ENCODE measurements at regions not wholly inside any gene's neighbourhood (a gene's known extent, or its start where the extent isn't known, plus 50 kb on each side); places are given as distances from the start of the nearest gene placed in this dataset.

GRCh38 chr20:24332956-24333355, 136.5 kb upstream of the SYNDIG1 start:
- no peak for DNase-seq

- no peak for DNase-seq
Measured at GRCh38 chr20:24331939-24332338, 137.5 kb upstream of the SYNDIG1 start.

GRCh38 chr20:24328901-24329300, 140.5 kb upstream of the SYNDIG1 start:
- no peak for DNase-seq

GRCh38 chr20:24321973-24322372, 147.5 kb upstream of the SYNDIG1 start:
- DNase-seq = no peak

GRCh38 chr20:24318569-24319352, 150.7 kb upstream of the SYNDIG1 start:
- DNase-seq = no peak

GRCh38 chr20:24317224-24317623, 152.2 kb upstream of the SYNDIG1 start:
- no peak for DNase-seq

- no peak for DNase-seq
Measured at GRCh38 chr20:24316731-24317130, 152.7 kb upstream of the SYNDIG1 start.

- DNase-seq = no peak
Measured at GRCh38 chr20:24314053-24314452, 155.4 kb upstream of the SYNDIG1 start.

GRCh38 chr20:24309596-24309995, 159.8 kb upstream of the SYNDIG1 start:
- DNase-seq = no peak

GRCh38 chr20:24305371-24305770, 164.1 kb upstream of the SYNDIG1 start:
- no peak for DNase-seq

- no peak for DNase-seq
Measured at GRCh38 chr20:24304291-24304690, 165.1 kb upstream of the SYNDIG1 start.

GRCh38 chr20:24303393-24304170, 165.8 kb upstream of the SYNDIG1 start:
- DNase-seq = no peak

GRCh38 chr20:24297993-24298392, 171.4 kb upstream of the SYNDIG1 start:
- no peak for DNase-seq

GRCh38 chr20:24296477-24297261, 172.8 kb upstream of the SYNDIG1 start:
- DNase-seq = no peak

GRCh38 chr20:24291014-24291413, 178.4 kb upstream of the SYNDIG1 start:
- DNase-seq = no peak

GRCh38 chr20:24289737-24290481, 179.5 kb upstream of the SYNDIG1 start:
- DNase-seq = no peak

GRCh38 chr20:24283186-24283585, 186.2 kb upstream of the SYNDIG1 start:
- no peak for DNase-seq

GRCh38 chr20:24277196-24277595, 192.2 kb upstream of the SYNDIG1 start:
- DNase-seq = no peak

GRCh38 chr20:24275946-24276705, 193.3 kb upstream of the SYNDIG1 start:
- no peak for DNase-seq

GRCh38 chr20:24273251-24273650, 196.2 kb upstream of the SYNDIG1 start:
- DNase-seq = no peak

GRCh38 chr20:24261351-24261750, 208.1 kb upstream of the SYNDIG1 start:
- no peak for DNase-seq

- no peak for DNase-seq
Measured at GRCh38 chr20:24257171-24257570, 212.3 kb upstream of the SYNDIG1 start.
